ENCODE measurements at regions not wholly inside any gene's neighbourhood (a gene's known extent, or its start where the extent isn't known, plus 50 kb on each side); places are given as distances from the start of the nearest gene placed in this dataset.
"Not testable (repeated sequence)": the region's sequence is repeated elsewhere in the genome, so short reads cannot be mapped to it uniquely, and the experiment has no call there.

GRCh38 chr10:29882766-29883165 lies 176.6 kb downstream of the JCAD start:
- DNase-seq (ENCODE audit: low read depth in 2 of 3, low spot score in 2 of 3), result no peak

DNA sequence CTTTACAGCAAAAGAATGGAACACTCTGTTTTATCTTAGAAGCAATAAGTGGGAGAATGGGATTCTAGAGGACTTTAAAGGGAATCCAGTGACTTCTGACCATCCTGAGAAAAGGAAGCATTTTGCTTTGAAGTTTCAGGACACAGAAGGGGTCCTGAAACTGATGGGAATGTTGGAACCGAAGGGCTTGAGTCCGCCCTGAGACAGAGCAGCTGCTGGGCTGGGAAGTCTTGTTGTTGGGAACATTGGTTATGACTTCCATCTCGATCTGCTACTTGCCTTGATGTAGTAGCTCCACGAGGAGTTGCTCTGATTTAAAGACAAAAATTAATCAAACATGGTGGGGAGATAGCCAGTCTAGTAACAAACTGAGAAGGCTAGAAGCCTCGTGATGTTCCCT lies 177.6 kb downstream of the JCAD start:
- no peak for DNase-seq (ENCODE audit: low read depth in 2 of 3, low spot score in 2 of 3)

DNA sequence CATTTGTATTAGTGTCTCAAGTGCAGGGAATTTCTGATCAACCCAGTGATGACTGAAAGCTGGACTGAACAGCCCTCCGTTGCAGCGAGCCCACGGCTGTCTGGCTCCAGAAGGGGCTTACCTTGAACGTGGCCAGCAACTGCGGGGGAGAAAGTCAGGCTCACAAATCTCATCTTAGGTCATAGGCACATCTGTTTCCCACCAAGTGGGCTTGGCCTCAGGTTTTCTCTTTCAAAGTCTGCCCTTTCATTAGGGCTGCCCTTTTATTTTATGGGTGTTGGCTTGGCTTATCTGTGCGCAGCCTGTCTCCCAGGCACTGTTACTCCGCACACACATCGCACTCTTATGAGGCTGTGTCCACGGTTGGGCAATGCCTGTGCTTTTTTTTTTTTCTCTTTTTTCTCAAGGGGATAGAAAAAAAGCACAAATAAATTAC lies 178.0 kb downstream of the JCAD start:
- DNase-seq (ENCODE audit: low read depth in 2 of 3, low spot score in 2 of 3), result no peak

DNA sequence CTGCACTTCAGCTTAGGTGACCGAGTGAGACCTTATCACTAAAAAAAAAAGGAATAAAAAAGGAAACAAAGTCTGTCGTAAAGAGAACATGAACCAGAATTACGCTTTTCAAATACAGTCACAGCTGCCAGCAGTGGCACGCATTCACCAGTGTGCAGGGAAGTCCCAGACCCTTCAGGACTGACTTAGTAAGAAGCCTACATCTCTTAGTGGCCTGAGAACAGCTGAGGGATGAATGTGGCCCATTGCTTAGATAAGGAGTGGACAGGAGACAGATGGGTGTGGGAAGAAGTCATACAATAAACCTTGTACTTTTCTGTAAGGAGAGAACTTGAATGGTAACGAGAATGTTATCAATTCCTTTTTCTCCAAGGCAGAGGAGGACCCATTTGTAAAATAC lies 178.5 kb downstream of the JCAD start:
- DNase-seq (ENCODE audit: low read depth in 2 of 3, low spot score in 2 of 3), result no peak

GRCh38 chr10:29879862-29880261 lies 179.5 kb downstream of the JCAD start:
- no peak for DNase-seq (ENCODE audit: low read depth in 2 of 3, low spot score in 2 of 3)

DNA sequence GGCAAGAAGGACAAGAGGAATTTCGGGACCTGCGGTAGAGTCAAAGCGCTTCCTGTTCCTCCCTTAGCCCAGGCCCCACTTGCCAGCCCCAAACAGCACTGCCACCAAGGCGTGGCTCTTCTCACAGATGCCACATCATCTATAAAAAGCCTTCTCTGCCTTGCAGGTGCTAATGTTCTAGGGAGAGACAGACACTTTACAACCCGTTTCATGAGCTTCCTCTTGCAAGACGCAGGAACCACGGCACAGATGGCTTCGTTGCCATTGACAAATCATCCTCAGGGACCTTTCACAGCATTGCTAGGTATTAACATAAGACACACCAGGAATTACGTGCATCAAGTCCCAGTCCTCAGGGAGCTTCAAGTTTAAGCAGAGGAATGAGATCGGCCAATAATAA lies 180.9 kb downstream of the JCAD start:
- DNase-seq (ENCODE audit: low read depth in 2 of 3, low spot score in 2 of 3), result peak in 2 of 3 donors; percentile 39 to 75

GRCh38 chr10:29877793-29878491 lies 181.4 kb downstream of the JCAD start:
- no peak for DNase-seq (ENCODE audit: low read depth in 2 of 3, low spot score in 2 of 3)

DNA sequence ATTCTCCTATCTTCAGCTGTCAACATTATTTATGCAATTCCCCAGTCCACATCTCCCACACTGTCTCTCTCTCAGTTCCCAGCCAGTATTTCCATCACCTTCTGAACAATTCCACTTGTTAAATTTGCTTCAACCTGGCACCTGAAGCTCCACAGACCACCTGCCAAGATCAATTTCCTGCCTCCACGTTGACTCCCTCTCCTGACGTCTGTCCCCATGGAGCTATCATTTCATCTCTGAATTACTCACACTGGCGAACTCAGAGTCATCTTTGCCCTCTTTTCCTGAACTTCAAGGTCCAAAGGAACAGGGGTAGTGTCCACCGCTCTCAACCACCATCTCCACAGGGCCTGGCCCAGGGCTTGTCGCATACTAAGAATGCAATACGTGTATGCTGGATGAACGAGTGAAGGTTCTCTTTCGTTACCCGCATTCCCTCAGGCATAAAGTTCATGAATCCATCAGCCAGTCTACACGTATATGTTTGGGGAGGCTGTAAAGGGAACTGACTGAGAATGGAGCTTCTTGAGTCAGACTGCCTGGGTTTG lies 183.3 kb downstream of the JCAD start:
- no peak for DNase-seq (ENCODE audit: low read depth in 2 of 3, low spot score in 2 of 3)

DNA sequence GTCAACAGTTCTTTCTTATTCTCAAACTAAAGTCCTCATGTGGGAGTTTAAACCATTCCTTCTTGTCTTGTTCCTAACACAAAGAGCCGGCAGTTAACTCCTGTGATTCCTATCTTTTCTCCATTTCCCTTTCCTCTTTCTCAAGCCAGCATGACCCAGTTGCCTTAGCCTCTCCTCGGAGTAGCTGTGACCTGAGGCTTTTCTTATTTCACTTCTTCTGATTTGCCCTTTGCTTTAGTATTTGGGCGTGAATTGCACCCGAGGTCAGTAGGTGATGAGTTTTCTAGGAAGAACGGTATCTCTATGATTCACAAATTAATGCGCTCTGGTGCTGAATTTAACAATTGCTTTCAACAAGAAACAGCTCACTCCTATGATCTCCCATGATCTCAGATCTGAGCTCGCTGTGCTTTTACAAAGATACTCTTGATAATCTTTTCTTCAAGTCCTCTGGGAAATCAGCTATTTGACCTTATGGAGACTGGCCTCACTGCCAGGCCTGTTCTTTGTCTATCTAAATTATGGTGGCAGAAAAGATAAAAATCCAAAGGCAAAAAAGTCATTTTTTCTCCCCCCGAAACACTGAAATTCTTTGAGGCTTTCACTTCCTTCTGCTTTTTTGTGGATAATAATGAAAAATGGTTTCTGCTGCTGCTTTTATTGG lies 184.6 kb downstream of the JCAD start:
- DNase-seq (ENCODE audit: low read depth in 2 of 3, low spot score in 2 of 3), result peak in 1 of 3 donors; percentile 45

DNA sequence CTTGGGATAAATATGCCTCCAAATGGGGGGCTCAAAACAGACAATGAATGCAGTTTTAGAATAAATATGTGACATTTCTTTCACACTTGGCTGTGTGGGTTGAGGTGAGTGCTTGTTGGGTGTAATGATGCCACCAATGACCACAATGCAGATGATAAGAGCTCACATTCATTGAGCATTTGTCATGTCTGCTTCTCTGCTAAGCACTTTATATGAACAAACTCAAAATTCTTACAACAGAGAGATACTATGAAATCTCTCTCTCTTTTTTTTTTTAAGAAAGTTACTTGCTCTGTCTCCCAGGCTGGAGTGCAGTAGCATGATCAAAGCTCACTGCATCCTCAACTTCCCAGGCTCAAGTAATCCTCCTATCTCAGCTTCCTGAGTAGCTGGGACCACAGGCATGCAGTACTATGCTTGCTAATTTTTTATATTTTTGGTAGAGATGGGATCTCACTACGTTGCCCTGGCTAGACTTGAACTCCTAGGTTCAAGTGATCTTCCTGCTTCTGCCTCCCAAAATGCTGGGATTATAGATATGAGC lies 185.4 kb downstream of the JCAD start:
- no peak for DNase-seq (ENCODE audit: low read depth in 2 of 3, low spot score in 2 of 3)

DNA sequence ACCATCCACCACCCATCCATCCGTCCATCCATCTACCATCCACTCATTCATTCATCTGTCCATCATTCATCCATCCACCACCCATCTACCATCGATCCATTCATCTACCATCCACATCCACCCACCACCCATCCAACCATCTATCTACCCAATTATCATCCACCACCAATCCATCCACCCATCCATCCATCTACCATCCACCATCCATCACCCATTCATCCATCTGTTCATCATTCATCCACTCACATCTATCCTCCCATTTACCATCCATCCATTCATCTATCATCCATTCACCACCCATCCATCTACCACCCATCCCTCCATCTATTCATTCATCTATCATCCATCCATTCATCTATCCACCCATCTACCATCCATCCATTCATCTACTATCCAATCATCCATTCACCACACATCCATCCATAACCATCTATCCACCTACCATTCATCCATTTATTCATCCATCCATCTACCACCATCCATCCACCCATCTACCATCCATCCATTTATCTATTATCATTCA lies 188.8 kb downstream of the JCAD start:
- no peak for DNase-seq (ENCODE audit: low read depth in 2 of 3, low spot score in 2 of 3)

- DNase-seq (ENCODE audit: low read depth in 2 of 3, low spot score in 2 of 3), result no peak
Measured at GRCh38 chr10:29869593-29869992, 189.8 kb downstream of the JCAD start.

- no peak for DNase-seq (ENCODE audit: low read depth in 2 of 3, low spot score in 2 of 3)
Measured at GRCh38 chr10:29866356-29866755, 193.0 kb downstream of the JCAD start.

- DNase-seq (ENCODE audit: low read depth in 2 of 3, low spot score in 2 of 3), result no peak
Measured at GRCh38 chr10:29865700-29866355, 193.6 kb downstream of the JCAD start.

GRCh38 chr10:29862923-29863614 lies 196.3 kb downstream of the JCAD start:
- DNase-seq (ENCODE audit: low read depth in 2 of 3, low spot score in 2 of 3), result no peak

DNA sequence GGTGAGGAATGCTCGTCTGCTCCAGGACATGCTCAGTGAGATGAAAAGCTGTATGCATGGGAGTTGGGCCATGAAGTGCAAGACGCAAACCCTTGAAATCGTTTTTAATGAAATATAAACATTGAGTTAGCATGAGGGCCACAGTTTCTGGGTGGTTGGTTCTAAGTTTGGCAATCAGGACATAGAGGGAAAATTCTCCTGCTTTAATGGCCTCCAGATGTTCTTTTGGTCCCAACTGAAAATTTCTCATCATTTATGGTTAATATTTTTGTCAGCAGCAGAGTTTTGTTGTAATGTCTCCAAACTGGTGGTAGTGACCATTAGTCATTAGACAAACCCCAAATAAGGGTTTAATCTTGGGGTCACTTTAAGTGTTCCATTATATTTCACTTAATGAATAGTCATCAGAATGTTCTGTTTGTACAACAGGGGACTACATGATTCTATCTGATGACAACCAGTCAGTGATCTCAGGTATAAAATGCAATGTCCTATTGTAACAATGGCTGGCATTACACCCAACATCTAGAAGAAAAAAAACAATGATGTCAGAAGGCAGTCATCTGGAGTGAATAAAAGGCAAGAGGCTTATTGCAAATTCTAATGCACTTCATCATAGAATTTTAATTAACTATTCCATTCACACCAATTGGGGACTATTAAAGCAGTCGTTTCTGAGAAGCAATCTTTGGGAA lies 197.4 kb downstream of the JCAD start:
- no peak for DNase-seq (ENCODE audit: low read depth in 2 of 3, low spot score in 2 of 3)

GRCh38 chr10:29861231-29861630 lies 198.2 kb downstream of the JCAD start:
- DNase-seq (ENCODE audit: low read depth in 2 of 3, low spot score in 2 of 3), result not testable (repeated sequence)

GRCh38 chr10:29860166-29860565 lies 199.2 kb downstream of the JCAD start:
- DNase-seq (ENCODE audit: low read depth in 2 of 3, low spot score in 2 of 3), result no peak

- no peak for DNase-seq (ENCODE audit: low read depth in 2 of 3, low spot score in 2 of 3)
Measured at GRCh38 chr10:29859521-29860130, 199.8 kb downstream of the JCAD start.

All from hematopoietic multipotent progenitor cell (in vitro differentiated cells).